Neural progenitor cell (in vitro differentiated cells): ENCODE measurements at regions not wholly inside any gene's neighbourhood (a gene's known extent, or its start where the extent isn't known, plus 50 kb on each side); places are given as distances from the start of the nearest gene placed in this dataset.

Experiments
- DNase-seq: peaks from one replicate; pipeline ENCODE4 v3.0.0-alpha.2; 2016; ENCODE audit warnings: low spot score
- H2AFZ ChIP-seq: fragments of 200-600 bp; sonication (generic); replicated peaks from 2 replicates; pipeline ENCODE4 v1.6.1; 2016; ENCODE audit warnings: antibody characterized with exemption
- H3F3A ChIP-seq: fragments of 200-600 bp; sonication (generic); 2 replicates; pipeline ENCODE4 v1.6.1; 2016; ENCODE audit warnings: antibody characterized with exemption, low read depth
- H3K27ac ChIP-seq: fragments of 200-600 bp; sonication (generic); 2 replicates; pipeline ENCODE4 v1.5.1; 2016; ENCODE audit warnings: mild to moderate bottlenecking
- H3K27me3 ChIP-seq: fragments of 200-600 bp; sonication (generic); 2 replicates; pipeline ENCODE4 v1.6.1; 2016; ENCODE audit warnings: mild to moderate bottlenecking, moderate library complexity
- H3K36me3 ChIP-seq: fragments of 200-600 bp; sonication (generic); 2 replicates; pipeline ENCODE4 v1.5.1; 2016
- H3K4me1 ChIP-seq: fragments of 200-600 bp; sonication (generic); 2 replicates; pipeline ENCODE4 v1.6.1; 2016; ENCODE audit warnings: mixed run types
- H3K4me2 ChIP-seq: fragments of 200-600 bp; sonication (generic); 2 replicates; pipeline ENCODE4 v1.6.1; 2016
- H3K4me3 ChIP-seq: fragments of 200-600 bp; sonication (generic); 2 replicates; pipeline ENCODE4 v1.5.1; 2016
- H3K79me2 ChIP-seq: fragments of 200-600 bp; sonication (generic); 2 replicates; pipeline ENCODE4 v1.6.1; 2016; ENCODE audit warnings: low read depth
- H3K9ac ChIP-seq: fragments of 200-600 bp; sonication (generic); 2 replicates; pipeline ENCODE4 v1.6.1; 2016
- H3K9me3 ChIP-seq: fragments of 200-600 bp; sonication (generic); 2 replicates; pipeline ENCODE4 v1.5.1; 2016; ENCODE audit warnings: low read depth
- H4K20me1 ChIP-seq: fragments of 200-600 bp; sonication (generic); 2 replicates; pipeline ENCODE4 v1.6.1; 2016; ENCODE audit warnings: low read depth
- H3K27ac Mint-ChIP-seq: 3 replicates; pipeline ENCODE4 v1.8.0; 2021; ENCODE audit warnings: mixed read lengths
- H3K27me3 Mint-ChIP-seq: 2 replicates; pipeline ENCODE4 v1.8.0; 2022; ENCODE audit warnings: low read depth, mild to moderate bottlenecking, inconsistent platforms, moderate library complexity, mixed read lengths; ENCODE audit not compliant: insufficient read depth
- H3K36me3 Mint-ChIP-seq: 3 replicates; pipeline ENCODE4 v1.8.0; 2021; ENCODE audit warnings: mixed read lengths
- H3K4me1 Mint-ChIP-seq: 3 replicates; pipeline ENCODE4 v1.8.0; 2021; ENCODE audit warnings: mixed read lengths
- H3K4me3 Mint-ChIP-seq: 3 replicates; pipeline ENCODE4 v1.8.0; 2021; ENCODE audit warnings: mild to moderate bottlenecking, moderate library complexity, mixed read lengths
- H3K9me3 Mint-ChIP-seq: 3 replicates; pipeline ENCODE4 v1.8.0; 2020; ENCODE audit warnings: mixed read lengths
- CTCF ChIP-seq: fragments of 200-600 bp; sonication (generic); IDR thresholded peaks from 2 replicates; pipeline ENCODE4 v1.5.1; 2017; ENCODE audit warnings: antibody characterized with exemption, mild to moderate bottlenecking
- EZH2 ChIP-seq: fragments of 200-600 bp; sonication (generic); IDR thresholded peaks from 2 replicates; pipeline ENCODE4 v1.6.1; 2017; ENCODE audit warnings: antibody characterized with exemption, mild to moderate bottlenecking, moderate library complexity
- EZH2phosphoT487 ChIP-seq: fragments of 200-600 bp; sonication (generic); IDR thresholded peaks from 2 replicates; pipeline ENCODE4 v1.6.1; 2017; ENCODE audit warnings: antibody characterized with exemption

DNA sequence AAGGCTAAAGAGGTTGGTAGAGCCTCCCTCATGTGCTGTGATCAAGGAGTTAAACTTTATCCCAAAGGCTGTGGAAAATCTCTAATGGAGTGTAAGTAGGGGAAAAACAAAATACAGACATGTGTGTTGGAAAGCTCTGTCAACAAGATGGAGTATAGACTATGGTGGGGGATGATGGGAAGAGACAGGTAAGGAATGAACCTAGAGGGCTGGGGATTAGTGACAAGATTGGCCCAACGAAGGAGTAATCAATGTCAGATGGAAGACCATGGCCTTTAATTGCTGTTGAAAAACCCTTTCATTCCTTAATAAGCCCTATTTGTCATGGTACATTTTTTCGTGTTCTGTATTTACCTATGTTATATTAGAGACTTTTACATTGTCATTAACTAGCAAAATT lies 278.6 kb downstream of the SQOR start:
- Histone ChIP-seq H3K9me3 (no peaks in the 10 kb centered on the region), H3K27me3 (no peaks in the 10 kb centered on the region), H3K36me3 (no peaks in the 10 kb centered on the region), H3K9ac (no peak overlapping the region), H3K4me1 (no peaks in the 10 kb centered on the region), H2AFZ (no peak overlapping the region), H3K4me2 (no peak overlapping the region), H4K20me1 (no peaks in the 10 kb centered on the region), H3K79me2 (no peaks in the 10 kb centered on the region), H3K27ac (no peak overlapping the region), H3F3A (no peaks in the 10 kb centered on the region), H3K4me3 (no peak overlapping the region)
- Mint-ChIP-seq H3K36me3 (peaks cover 1% of the 10 kb centered on the region), H3K27me3 (no peaks in the 10 kb centered on the region), H3K27ac (no peak overlapping the region), H3K4me3 (no peak overlapping the region), H3K9me3 (peaks cover 5% of the 10 kb centered on the region), H3K4me1 (no peaks in the 10 kb centered on the region)
- TF ChIP-seq EZH2 (no peak), EZH2phosphoT487 (no peak), CTCF (no peak)
- no peak for DNase-seq

- H3K36me3 Mint-ChIP-seq = peaks cover 1% of the 10 kb centered on the region
- no peak overlapping the region for H2AFZ ChIP-seq
- no peaks in the 10 kb centered on the region for H3K79me2 ChIP-seq
- no peaks in the 10 kb centered on the region for H3K36me3 ChIP-seq
- H3K27me3 ChIP-seq = no peaks in the 10 kb centered on the region
- no peak overlapping the region for H3K27ac Mint-ChIP-seq
- peaks cover 2% of the 10 kb centered on the region for H3K9me3 Mint-ChIP-seq
- H3K4me3 Mint-ChIP-seq = no peak overlapping the region
- no peak overlapping the region for H3K4me2 ChIP-seq
- DNase-seq = no peak
- no peak for TF ChIP-seq EZH2
- no peak for TF ChIP-seq EZH2phosphoT487
- TF ChIP-seq CTCF = no peak
- no peaks in the 10 kb centered on the region for H3F3A ChIP-seq
- H3K9me3 ChIP-seq = no peaks in the 10 kb centered on the region
- no peaks in the 10 kb centered on the region for H3K27me3 Mint-ChIP-seq
- H4K20me1 ChIP-seq = no peaks in the 10 kb centered on the region
- no peaks in the 10 kb centered on the region for H3K4me1 Mint-ChIP-seq
- no peak overlapping the region for H3K9ac ChIP-seq
- H3K27ac ChIP-seq = no peak overlapping the region
- H3K4me1 ChIP-seq = no peaks in the 10 kb centered on the region
- H3K4me3 ChIP-seq = no peak overlapping the region
Observed at GRCh38 chr15:45914425-45914824, 279.6 kb downstream of the SQOR start.

GRCh38 chr15:45918839-45919238 lies 284.0 kb downstream of the SQOR start:
- no peaks in the 10 kb centered on the region for H3K36me3 Mint-ChIP-seq
- H3K4me3 Mint-ChIP-seq = no peak overlapping the region
- Histone ChIP-seq H3K4me2 (no peak overlapping the region), H2AFZ (no peak overlapping the region), H3K9ac (no peak overlapping the region), H3K27ac (no peak overlapping the region), H3K4me3 (no peak overlapping the region), H3K79me2 (no peaks in the 10 kb centered on the region), H4K20me1 (no peaks in the 10 kb centered on the region), H3K36me3 (no peaks in the 10 kb centered on the region), H3K4me1 (no peaks in the 10 kb centered on the region), H3K9me3 (no peaks in the 10 kb centered on the region), H3K27me3 (no peaks in the 10 kb centered on the region), H3F3A (no peaks in the 10 kb centered on the region)
- no peaks in the 10 kb centered on the region for H3K27me3 Mint-ChIP-seq
- no peak for DNase-seq
- no peaks in the 10 kb centered on the region for H3K4me1 Mint-ChIP-seq
- TF ChIP-seq CTCF (no peak), EZH2 (no peak), EZH2phosphoT487 (no peak)
- peaks cover 2% of the 10 kb centered on the region for H3K9me3 Mint-ChIP-seq
- no peak overlapping the region for H3K27ac Mint-ChIP-seq

GRCh38 chr15:45919806-45920205 lies 285.0 kb downstream of the SQOR start:
- no peaks in the 10 kb centered on the region for H4K20me1 ChIP-seq
- H3K79me2 ChIP-seq = no peaks in the 10 kb centered on the region
- H3K4me3 ChIP-seq = no peak overlapping the region
- Mint-ChIP-seq H3K4me1 (no peaks in the 10 kb centered on the region), H3K27ac (no peak overlapping the region), H3K4me3 (no peak overlapping the region), H3K36me3 (no peaks in the 10 kb centered on the region), H3K9me3 (peaks cover 2% of the 10 kb centered on the region), H3K27me3 (no peaks in the 10 kb centered on the region)
- H3K27ac ChIP-seq = no peak overlapping the region
- no peaks in the 10 kb centered on the region for H3K36me3 ChIP-seq
- DNase-seq = no peak
- no peaks in the 10 kb centered on the region for H3K9me3 ChIP-seq
- no peak overlapping the region for H3K4me2 ChIP-seq
- TF ChIP-seq EZH2phosphoT487 = no peak
- no peak for TF ChIP-seq EZH2
- TF ChIP-seq CTCF = no peak
- no peaks in the 10 kb centered on the region for H3K27me3 ChIP-seq
- no peaks in the 10 kb centered on the region for H3K4me1 ChIP-seq
- no peak overlapping the region for H3K9ac ChIP-seq
- no peak overlapping the region for H2AFZ ChIP-seq
- no peaks in the 10 kb centered on the region for H3F3A ChIP-seq
